ENCODE measurements at regions not wholly inside any gene's neighbourhood (a gene's known extent, or its start where the extent isn't known, plus 50 kb on each side); places are given as distances from the start of the nearest gene placed in this dataset.

DNA sequence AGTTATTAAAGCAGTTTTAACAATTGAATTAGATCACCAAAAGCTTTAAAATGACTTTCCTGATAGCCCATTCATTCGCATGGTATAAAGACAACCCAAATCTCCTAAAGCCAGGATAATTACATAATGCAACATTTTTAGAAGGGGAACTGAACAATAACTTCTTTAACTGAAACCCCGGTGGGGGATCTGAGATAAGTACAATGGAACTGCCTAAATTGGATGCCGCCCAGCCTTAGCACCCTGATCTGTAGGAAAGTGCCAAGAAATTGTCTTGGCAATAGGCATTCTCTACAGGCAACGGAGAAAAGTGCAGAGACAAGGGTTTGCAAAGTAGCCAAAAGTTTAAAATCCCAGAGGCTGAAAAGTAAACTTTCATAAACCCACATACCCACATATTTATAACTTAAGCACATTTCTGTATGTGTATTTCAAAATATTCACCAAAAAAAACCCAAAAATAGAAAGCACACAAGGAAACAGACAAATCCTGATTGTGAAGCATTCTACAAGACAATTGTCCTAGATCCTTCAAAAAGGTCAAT lies 98.8 kb upstream of the BEND6 start:
- intact Hi-C loops (cut with DNase I) = no loop called here
- no peak for DNase-seq
- H3K9ac ChIP-seq (ENCODE audit: low read length in 3 of 3) = no peak overlapping the region
- no peaks in the 10 kb centered on the region for H3K27me3 ChIP-seq (ENCODE audit: control insufficient read depth, insufficient read depth, low read length)
- H3K9me3 ChIP-seq (ENCODE audit: control insufficient read depth in 2 of 3, insufficient read depth in 1 of 3, low read length in 3 of 3) = no peaks in the 10 kb centered on the region
- no peak overlapping the region for H3K27ac ChIP-seq (ENCODE audit: low read depth in 2 of 2, low read length in 2 of 2)
- TF ChIP-seq, protein P1, sequence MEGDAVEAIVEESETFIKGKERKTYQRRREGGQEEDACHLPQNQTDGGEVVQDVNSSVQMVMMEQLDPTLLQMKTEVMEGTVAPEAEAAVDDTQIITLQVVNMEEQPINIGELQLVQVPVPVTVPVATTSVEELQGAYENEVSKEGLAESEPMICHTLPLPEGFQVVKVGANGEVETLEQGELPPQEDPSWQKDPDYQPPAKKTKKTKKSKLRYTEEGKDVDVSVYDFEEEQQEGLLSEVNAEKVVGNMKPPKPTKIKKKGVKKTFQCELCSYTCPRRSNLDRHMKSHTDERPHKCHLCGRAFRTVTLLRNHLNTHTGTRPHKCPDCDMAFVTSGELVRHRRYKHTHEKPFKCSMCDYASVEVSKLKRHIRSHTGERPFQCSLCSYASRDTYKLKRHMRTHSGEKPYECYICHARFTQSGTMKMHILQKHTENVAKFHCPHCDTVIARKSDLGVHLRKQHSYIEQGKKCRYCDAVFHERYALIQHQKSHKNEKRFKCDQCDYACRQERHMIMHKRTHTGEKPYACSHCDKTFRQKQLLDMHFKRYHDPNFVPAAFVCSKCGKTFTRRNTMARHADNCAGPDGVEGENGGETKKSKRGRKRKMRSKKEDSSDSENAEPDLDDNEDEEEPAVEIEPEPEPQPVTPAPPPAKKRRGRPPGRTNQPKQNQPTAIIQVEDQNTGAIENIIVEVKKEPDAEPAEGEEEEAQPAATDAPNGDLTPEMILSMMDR (IDR thresholded peaks at IDR 0.05; ENCODE audit: borderline replicate concordance, extremely low read depth, insufficient read depth) = no peak
- no peak for FAIRE-seq
- peaks cover 0 to 5% (median 3%) of the 10 kb centered on the region in 3 donors for H3K4me1 ChIP-seq (ENCODE audit: control insufficient read depth in 2 of 3, insufficient read depth in 2 of 3, low read depth in 1 of 3, low read length in 3 of 3)
- no peak overlapping the region for H3K4me3 ChIP-seq (ENCODE audit: low read length in 3 of 3)
- no peaks in the 10 kb centered on the region for H3K36me3 ChIP-seq (ENCODE audit: control insufficient read depth in 2 of 3, insufficient read depth in 3 of 3, low read length in 3 of 3)

DNA sequence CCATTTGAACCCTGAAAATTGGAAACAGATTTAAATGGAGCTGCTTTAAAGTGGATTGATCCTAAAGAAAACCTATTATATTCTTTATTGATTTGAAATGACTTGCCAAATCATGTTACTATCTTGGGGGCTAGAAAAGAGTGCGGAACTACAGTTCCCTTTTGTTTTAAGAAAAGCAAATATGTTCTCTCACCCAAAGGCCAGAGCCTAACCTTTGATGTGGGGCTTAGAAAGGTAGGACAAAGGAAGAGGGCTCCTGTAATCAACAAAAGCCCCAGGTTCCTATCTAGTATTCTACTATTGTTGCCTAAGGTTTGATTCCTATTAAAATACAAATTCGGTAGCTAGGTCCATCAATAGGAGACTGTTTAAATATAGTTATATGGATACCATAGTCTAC lies 100.8 kb upstream of the BEND6 start:
- no peak for DNase-seq
- Histone ChIP-seq H3K9ac (ENCODE audit: low read length in 3 of 3) (no peak overlapping the region), H3K27ac (ENCODE audit: low read depth in 2 of 2, low read length in 2 of 2) (no peak overlapping the region), H3K4me3 (ENCODE audit: low read length in 3 of 3) (no peak overlapping the region), H3K9me3 (ENCODE audit: control insufficient read depth in 2 of 3, insufficient read depth in 1 of 3, low read length in 3 of 3) (no peaks in the 10 kb centered on the region), H3K4me1 (ENCODE audit: control insufficient read depth in 2 of 3, insufficient read depth in 2 of 3, low read depth in 1 of 3, low read length in 3 of 3) (peaks cover 0 to 5% (median 5%) of the 10 kb centered on the region in 3 donors), H3K27me3 (ENCODE audit: control insufficient read depth, insufficient read depth, low read length) (no peaks in the 10 kb centered on the region), H3K36me3 (ENCODE audit: control insufficient read depth in 2 of 3, insufficient read depth in 3 of 3, low read length in 3 of 3) (no peaks in the 10 kb centered on the region)
- TF ChIP-seq, protein P1 (IDR thresholded peaks at IDR 0.05; ENCODE audit: borderline replicate concordance, extremely low read depth, insufficient read depth) = no peak
- FAIRE-seq = no peak
- intact Hi-C loops (cut with DNase I) = no loop called here

DNA sequence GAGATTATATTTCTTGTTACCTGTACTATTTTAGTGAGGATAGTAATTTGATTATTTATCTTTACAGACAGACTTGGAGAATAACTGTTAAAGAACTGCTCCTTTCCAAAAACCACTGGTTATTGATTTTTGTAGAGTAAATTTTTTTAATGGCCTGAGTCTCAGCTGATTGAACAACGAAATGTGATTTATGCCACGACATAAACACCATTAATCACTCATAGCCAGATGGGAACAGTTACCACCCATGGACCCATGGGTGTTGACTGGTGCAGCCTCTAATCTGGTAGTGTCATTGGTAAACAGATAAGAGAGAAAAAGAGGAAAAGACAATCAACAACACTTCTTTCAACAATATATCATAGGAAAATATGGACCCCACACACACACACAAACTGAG lies 101.4 kb upstream of the BEND6 start:
- H3K4me3 ChIP-seq (ENCODE audit: low read length in 3 of 3) = no peak overlapping the region
- H3K36me3 ChIP-seq (ENCODE audit: control insufficient read depth in 2 of 3, insufficient read depth in 3 of 3, low read length in 3 of 3) = no peaks in the 10 kb centered on the region
- H3K4me1 ChIP-seq (ENCODE audit: control insufficient read depth in 2 of 3, insufficient read depth in 2 of 3, low read depth in 1 of 3, low read length in 3 of 3) = peaks cover 0 to 5% (median 5%) of the 10 kb centered on the region in 3 donors
- no peaks in the 10 kb centered on the region for H3K9me3 ChIP-seq (ENCODE audit: control insufficient read depth in 2 of 3, insufficient read depth in 1 of 3, low read length in 3 of 3)
- no peak for DNase-seq
- TF ChIP-seq, protein P1 (IDR thresholded peaks at IDR 0.05; ENCODE audit: borderline replicate concordance, extremely low read depth, insufficient read depth) = no peak
- H3K9ac ChIP-seq (ENCODE audit: low read length in 3 of 3) = no peak overlapping the region
- H3K27me3 ChIP-seq (ENCODE audit: control insufficient read depth, insufficient read depth, low read length) = no peaks in the 10 kb centered on the region
- intact Hi-C loops (cut with DNase I) = no loop called here
- FAIRE-seq = no peak
- H3K27ac ChIP-seq (ENCODE audit: low read depth in 2 of 2, low read length in 2 of 2) = no peak overlapping the region

Measured in kidney (tissue), 13 donors.